ENCODE measurements at regions not wholly inside any gene's neighbourhood (a gene's known extent, or its start where the extent isn't known, plus 50 kb on each side); places are given as distances from the start of the nearest gene placed in this dataset.

- ChIA-PET CTCF (no interaction called here), POLR2A (no interaction called here), RAD21 (ENCODE audit: low non-redundant PET in 1 of 2, low total read pairs in 2 of 2, uncharacterized antibody in 2 of 2, unreplicated experiment in 2 of 2) (no interaction called here)
- BruUV-seq (replicated peaks) = no TSS peak
- intact Hi-C loops (cut with micrococcal nuclease) = no loop called here
- no peaks in the 10 kb centered on the region for H3K9me3 ChIP-seq (ENCODE audit: control insufficient read depth in 1 of 2, insufficient read depth in 1 of 2, low read depth in 1 of 2, low read length in 2 of 2)
- no peaks in the 10 kb centered on the region for H3K4me1 ChIP-seq (ENCODE audit: control insufficient read depth in 1 of 2, insufficient read depth in 2 of 2, low read length in 2 of 2)
- H3K79me2 ChIP-seq (ENCODE audit: insufficient read depth, low read length) = no peaks in the 10 kb centered on the region
- DNase-seq (ENCODE audit: low read depth, low spot score) = no peak
- no peak overlapping the region for H2AFZ ChIP-seq (ENCODE audit: low read depth, low read length, poor library complexity, severe bottlenecking)
- H3K27ac ChIP-seq (ENCODE audit: low read depth, low read length) = no peak overlapping the region
- H3K4me2 ChIP-seq (ENCODE audit: low read length) = no peak overlapping the region
- H3K4me3 ChIP-seq (replicated peaks in 1 of 2; ENCODE audit: low read depth in 1 of 2, low read length in 2 of 2) = no peak overlapping the region
- no peaks in the 10 kb centered on the region for H3K9me2 ChIP-seq (ENCODE audit: insufficient read depth)
- H3K36me3 ChIP-seq (ENCODE audit: control insufficient read depth in 1 of 2, insufficient read depth in 2 of 2, low read length in 2 of 2) = no peaks in the 10 kb centered on the region; a peak in 1 of 4 replicates
- H4K20me1 ChIP-seq (ENCODE audit: insufficient read depth) = no peaks in the 10 kb centered on the region
- H3K9ac ChIP-seq (ENCODE audit: low read length) = no peak overlapping the region
- peaks cover 4% of the 10 kb centered on the region; the same call in 1 of the 2 replicates for H3K27me3 ChIP-seq (ENCODE audit: insufficient read depth, low read length)
- ATAC-seq = no peak
- TF ChIP-seq YY1 (IDR thresholded peaks at IDR 0.05; ENCODE audit: extremely low read depth, insufficient replicate concordance, low read depth, low read length) (no peak), JUND (IDR thresholded peaks at IDR 0.05) (no peak), REST (IDR thresholded peaks at IDR 0.05; ENCODE audit: low read depth) (no peak), SP1 (IDR thresholded peaks at IDR 0.05; ENCODE audit: low read depth) (no peak)
These were observed 452.1 kb upstream of the POU3F2 start for GRCh38 chr6:98382246-98382645.

GRCh38 chr6:98384334-98384733 is 450.0 kb upstream of the POU3F2 start:
- Histone ChIP-seq H3K4me1 (ENCODE audit: control insufficient read depth in 1 of 2, insufficient read depth in 2 of 2, low read length in 2 of 2) (no peaks in the 10 kb centered on the region), H3K4me2 (ENCODE audit: low read length) (no peak overlapping the region), H3K4me3 (replicated peaks in 1 of 2; ENCODE audit: low read depth in 1 of 2, low read length in 2 of 2) (no peak overlapping the region), H3K79me2 (ENCODE audit: insufficient read depth, low read length) (no peaks in the 10 kb centered on the region), H4K20me1 (ENCODE audit: insufficient read depth) (no peaks in the 10 kb centered on the region), H2AFZ (ENCODE audit: low read depth, low read length, poor library complexity, severe bottlenecking) (no peak overlapping the region), H3K9ac (ENCODE audit: low read length) (no peak overlapping the region), H3K27me3 (ENCODE audit: insufficient read depth, low read length) (no peaks in the 10 kb centered on the region; the same call in 1 of the 2 replicates), H3K27ac (ENCODE audit: low read depth, low read length) (no peak overlapping the region), H3K9me2 (ENCODE audit: insufficient read depth) (no peaks in the 10 kb centered on the region), H3K9me3 (ENCODE audit: control insufficient read depth in 1 of 2, insufficient read depth in 1 of 2, low read depth in 1 of 2, low read length in 2 of 2) (no peaks in the 10 kb centered on the region), H3K36me3 (ENCODE audit: control insufficient read depth in 1 of 2, insufficient read depth in 2 of 2, low read length in 2 of 2) (no peaks in the 10 kb centered on the region; a peak in 1 of 4 replicates)
- ChIA-PET POLR2A (no interaction called here), RAD21 (ENCODE audit: low non-redundant PET in 1 of 2, low total read pairs in 2 of 2, uncharacterized antibody in 2 of 2, unreplicated experiment in 2 of 2) (no interaction called here), CTCF (no interaction called here)
- no peak for DNase-seq (ENCODE audit: low read depth, low spot score)
- no peak for ATAC-seq
- BruUV-seq (replicated peaks) = no TSS peak
- no peak for TF ChIP-seq SIN3A (IDR thresholded peaks at IDR 0.05; ENCODE audit: low read depth)
- intact Hi-C loops (cut with micrococcal nuclease) = no loop called here

All from HCT116 (cell line).